H4 (cell line): ENCODE measurements at regions not wholly inside any gene's neighbourhood (a gene's known extent, or its start where the extent isn't known, plus 50 kb on each side); places are given as distances from the start of the nearest gene placed in this dataset.

ENCODE experiments used
- DNase-seq: peaks from one replicate; pipeline ENCODE4 v3.0.0-alpha.2; 2015; ENCODE audit warnings: low spot score

DNA sequence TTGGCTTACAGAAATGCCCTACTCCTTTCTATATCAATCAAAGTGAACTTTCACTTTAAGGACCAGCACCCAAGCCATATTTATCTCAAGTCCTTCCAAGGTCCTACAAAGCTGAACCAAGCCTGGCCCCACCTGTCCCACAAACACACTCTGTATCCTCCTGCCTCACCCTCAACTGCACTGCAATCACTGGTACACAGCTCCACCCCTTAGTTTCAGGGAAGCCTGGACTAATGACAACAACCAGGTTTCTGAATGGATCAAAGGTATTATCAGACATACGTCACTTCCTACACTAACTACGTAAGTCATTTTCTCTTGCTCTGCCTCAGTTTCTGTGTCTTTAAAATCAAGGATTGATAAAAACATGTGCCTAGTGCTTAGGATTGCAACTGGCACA lies 205.6 kb upstream of the HS3ST1 start:
- no peak for DNase-seq

DNA sequence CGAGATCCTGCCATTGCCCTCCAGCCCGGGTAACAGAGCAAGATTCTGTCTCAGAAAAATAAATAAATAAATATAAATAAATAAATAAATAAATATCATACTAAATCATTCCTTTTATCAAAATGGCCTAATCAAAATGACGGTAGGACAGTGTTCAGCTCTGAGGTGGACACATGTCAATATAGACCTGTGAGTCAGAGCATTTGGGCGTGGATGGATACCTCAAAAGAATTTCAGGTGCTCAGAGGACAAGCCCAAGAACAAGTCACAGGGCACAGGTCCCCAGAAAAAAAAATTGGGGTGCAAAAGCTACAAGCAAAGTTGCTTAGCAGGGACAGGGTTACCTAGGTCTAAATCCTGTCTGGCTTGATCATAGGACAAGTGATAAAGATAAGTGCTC lies 204.7 kb upstream of the HS3ST1 start:
- DNase-seq, result no peak

DNA sequence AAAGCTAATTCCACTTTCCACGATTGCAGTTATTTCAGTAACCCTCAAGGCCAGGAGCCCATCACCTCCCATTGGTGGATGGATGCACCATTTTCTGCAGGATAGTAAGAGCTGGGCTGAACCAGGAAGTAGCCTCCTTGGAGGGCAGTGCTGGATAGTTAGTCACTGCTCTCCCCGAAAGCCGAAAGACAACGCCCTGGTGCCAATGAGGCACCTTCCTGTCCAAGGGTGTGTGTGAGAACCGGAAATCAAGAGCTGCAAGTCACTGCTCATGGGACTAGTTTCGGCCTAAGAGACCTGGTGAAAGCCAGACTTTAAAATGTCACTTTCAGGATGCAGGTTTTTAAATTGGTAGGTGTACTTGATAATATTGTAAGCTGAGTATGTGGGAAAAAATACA lies 203.8 kb upstream of the HS3ST1 start:
- no peak for DNase-seq

DNA sequence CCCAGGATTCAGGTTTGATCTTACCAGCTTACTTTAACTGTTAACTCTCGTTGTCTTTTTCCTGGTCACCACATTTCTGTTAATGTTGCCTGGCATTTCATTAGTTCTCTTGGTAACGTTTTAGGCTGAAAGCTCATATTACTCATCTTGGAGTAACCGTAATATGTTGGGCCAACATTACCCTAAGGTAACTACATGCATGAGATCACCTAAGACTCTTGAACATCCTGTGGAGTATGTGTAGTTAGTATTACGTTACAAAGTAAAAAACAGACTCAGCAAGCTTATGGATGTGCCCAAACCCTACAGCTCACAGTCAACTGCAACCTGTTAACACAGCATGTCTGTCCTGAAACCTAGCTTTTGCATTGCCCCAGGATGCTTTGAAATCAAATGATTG lies 203.3 kb upstream of the HS3ST1 start:
- no peak for DNase-seq

DNA sequence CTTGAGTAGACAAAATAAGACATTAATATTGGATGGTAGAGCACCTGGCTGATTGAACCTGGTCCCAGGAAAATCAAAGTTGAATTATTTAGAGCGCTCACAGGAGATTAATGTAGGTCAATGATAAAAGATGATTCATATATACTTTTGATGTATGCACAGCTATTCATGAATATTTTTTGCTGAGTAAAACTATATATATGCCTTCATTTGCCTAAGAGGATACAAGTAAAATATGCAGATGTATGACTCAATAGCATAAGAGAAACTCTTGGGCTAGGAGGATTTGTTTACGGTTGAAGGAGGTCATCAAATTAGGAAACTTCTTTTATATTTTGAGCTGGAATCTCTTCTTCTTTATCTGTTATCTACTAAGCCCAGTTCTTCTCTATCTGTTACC lies 202.7 kb upstream of the HS3ST1 start:
- no peak for DNase-seq

DNA sequence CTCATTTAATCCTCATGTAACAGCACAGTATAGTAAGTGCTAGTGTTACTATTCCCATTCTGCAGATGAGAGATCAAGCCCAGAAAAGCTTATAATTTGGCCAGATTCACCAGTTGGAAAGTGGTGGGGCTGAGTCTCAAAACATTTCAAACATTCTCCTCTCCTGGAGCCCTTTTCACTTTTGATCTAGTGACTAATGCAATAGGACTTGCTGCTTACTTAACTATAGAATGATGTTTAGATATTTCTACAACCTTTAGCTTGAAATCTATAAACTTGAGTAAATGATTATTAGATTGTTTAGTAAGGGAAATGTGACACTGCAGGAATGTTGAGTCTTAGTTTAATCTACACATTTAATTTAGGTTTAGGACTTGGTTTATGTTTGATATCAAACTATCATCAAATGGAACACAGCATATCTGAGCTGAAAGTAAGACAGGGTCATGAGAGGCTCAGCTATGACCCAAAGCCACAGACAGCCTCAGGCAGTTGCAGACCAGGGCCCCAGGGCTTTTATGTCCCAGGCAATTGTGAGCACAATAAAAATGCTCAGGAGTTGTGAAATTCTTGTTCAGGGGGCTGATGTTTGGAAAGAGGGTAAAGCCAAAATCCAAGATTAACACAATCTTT lies 199.5 kb upstream of the HS3ST1 start:
- DNase-seq, result no peak

DNA sequence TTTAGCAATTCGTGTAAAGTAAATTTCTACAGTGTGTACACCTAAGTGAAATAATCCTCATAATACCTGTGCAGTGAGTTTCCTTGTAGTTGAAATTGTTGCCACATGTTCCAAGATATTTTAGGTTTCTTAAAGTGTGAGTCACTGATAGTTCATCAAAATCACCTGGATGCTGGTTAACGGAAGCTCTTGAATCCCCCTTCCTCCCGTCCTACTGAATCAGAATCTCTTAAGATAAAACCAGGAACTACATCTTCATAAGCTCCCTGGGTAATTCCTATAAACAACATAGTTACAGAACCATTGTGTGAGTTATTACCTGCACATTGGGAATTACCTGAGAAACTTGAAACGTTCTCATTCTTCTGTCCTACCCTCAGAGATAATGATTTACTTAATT lies 197.4 kb upstream of the HS3ST1 start:
- DNase-seq, result no peak

DNA sequence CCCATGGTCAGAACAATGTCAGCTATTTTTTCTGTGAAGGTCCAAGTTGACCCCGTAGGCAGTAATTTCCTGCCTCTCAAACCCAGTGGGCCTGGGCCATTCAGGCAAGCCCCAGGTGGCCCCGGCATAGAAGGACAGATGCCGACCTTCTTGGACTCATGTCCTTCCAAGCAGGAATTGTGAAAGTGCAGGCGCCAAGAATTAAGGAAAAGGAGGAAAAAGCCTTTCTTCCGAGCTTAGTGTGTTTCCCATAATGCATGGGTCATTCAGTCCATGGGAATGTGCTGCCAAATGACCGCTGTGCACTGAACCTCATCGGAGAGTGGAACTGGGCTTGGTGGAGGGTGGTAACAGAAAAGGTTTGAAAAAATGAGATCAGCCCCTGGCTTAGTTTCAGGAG lies 196.5 kb upstream of the HS3ST1 start:
- no peak for DNase-seq

DNA sequence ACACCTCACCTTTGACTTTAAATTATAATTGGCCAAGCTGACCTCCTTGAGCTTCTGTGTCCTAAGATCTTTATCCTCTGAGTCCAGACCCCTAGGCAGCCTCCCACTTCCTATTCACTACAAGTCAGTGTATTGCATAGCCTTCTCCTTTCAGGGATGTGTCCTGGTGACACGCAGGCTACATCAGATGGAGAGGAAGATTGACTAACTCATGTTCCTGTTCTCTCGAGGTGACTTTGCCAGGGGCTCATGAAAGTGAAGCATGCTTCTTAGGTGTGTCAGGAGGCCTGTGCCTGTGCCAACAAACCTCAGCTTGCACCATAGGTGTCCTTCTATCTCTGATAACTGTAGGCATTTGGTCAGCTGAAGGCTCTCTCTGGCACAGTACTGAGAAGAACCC lies 195.7 kb upstream of the HS3ST1 start:
- no peak for DNase-seq

DNA sequence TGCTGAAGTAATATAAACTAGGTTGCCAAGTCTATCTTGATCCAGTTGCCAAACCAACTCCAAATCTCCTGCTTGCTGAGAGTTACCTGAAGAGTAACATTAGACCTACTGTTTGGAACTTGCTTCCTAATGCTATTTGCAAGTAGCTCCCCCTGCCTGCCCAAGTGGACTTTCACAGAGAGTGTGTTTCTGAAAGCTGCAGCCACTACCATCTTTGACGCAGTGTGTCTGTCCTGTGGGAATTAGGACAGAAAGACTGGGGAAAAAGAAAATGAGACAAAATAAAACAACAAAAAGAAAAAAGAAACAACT lies 195.0 kb upstream of the HS3ST1 start:
- peak; percentile 39 for DNase-seq

DNA sequence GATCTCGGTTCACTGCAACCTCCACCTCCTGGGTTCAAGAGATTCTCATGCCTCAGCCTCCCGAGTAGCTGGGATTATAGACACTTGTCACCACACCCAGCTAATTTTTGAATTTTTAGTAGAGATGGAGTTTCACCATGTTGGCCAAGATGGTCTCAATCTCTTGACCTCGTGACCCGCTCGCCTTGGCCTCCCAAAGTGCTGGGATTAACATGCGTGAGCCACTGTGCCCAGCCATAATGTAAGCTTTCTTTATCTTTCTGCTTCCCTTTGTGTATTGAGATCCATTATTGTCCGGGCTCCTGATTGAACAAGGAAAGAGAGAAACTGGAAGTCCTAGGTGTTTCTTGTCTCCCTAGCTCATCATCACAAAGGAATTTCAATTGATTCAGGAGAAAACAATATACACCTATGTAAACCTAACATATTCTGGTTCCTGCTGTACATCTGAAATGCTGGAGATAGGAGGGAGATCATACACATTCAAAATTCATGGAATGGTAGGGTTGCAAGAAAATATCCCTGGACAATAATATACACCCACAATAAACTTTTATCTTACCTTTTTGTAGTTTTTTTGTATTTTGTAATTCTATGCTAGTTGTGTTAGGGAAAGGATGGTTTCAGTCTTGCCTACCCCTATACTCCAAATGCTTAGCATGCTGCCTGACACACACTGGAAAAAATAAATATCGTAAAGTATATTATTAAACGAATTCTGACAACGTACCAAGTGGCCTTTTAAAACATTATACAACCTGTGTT lies 194.4 kb upstream of the HS3ST1 start:
- DNase-seq, result no peak

DNA sequence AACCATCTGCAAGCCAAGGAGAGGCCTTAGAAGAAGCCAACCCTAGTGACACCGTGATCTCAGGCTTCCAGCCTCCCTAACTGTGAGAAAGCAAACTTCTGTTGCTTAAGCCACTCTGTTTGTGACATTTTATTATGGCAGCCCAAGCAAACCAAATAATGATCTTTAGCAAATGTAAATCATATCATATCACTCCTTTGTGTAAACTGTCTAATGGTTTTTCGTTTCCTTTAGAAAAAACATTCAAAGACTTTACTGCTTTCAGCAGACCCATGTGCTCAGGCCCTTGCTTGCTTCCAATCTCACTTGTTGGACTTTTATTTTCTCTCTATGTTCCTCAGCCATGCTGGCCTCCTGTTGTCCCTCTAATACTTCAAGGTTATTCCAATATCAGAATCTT lies 192.2 kb upstream of the HS3ST1 start:
- DNase-seq, result no peak

DNA sequence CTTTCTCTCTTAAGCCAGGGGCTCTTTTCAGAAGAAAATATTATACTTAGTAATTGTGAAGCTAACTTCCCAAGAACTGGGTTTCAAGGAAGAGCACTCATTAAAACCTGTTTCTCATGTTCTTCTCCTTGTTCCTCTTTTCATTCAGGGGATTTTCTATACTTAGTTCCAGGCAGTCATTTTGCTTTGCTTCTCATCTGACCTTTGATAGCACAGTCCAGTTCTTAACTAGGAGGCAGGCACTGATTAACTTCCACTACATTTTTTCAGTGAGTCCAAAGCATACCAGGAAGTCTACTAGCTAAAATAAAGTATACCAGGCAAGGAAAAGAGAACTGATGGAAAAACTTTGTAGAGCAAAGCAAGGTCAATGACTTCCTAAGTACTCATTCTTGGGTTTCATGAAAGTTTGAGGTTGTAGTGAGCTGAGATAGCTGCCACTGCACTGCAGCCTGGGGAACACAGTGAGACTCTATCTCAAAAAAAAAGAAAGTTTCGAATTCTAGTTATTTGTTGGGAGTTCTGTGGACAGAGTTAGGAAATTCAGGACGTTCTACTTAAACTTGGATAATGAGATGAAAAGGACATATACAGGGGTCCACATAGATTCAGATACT lies 190.1 kb upstream of the HS3ST1 start:
- no peak for DNase-seq

DNA sequence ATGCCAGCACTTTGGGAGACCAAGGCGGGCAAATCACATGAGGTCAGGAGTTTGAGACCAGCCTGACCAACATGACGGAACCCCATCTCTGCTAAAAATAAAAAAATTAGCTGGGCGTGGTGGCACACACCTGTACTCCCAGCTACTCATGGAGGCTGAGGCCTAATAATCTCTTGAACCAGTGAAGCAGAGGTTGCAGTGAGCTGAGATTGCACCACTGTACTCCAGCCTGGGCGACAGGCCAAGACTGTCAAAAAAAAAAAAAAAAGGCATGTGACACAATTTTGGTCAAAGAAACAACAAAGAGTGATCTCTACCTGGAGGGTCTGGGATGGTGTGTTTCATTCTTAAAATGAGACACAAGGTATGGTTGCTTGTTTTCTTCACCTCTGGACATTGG lies 188.2 kb upstream of the HS3ST1 start:
- no peak for DNase-seq

DNA sequence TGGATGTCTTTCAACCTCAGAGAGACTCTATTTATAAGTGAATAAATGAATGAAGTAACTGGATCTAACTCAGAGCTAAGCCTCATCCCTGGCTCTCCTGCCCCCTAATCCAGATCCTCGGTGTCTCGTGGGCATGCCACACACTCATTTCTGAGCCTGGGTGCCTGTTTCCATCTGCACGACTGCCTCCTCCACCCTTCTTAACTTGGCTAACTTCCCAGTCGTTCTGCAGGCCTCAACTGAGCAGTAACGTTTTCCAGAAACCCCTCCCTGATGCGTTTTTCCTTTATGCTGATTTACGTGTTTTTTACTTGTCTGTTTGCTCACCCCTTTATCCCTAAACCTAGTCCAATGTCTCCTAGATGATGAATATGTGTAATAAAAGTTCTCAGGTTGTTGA lies 186.9 kb upstream of the HS3ST1 start:
- no peak for DNase-seq

DNA sequence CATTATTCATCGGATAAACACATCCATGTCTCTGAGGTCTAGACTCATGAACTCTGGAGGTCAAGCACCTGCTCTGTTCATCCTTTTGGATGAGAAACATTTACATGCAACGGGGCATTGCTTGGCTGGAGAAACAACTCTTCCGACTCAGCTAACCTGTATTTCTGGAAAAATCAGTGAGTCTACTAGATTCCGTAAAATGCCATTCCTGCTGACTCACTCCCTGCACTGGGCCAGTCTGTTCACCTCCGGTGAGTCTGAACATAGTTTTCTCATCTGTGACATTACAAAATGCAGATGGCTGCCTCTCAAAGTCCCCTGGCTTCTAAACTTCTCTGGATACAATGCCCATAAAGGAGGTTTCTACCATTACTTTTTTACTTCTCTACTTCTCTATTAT lies 185.7 kb upstream of the HS3ST1 start:
- peak; percentile 42 for DNase-seq

DNA sequence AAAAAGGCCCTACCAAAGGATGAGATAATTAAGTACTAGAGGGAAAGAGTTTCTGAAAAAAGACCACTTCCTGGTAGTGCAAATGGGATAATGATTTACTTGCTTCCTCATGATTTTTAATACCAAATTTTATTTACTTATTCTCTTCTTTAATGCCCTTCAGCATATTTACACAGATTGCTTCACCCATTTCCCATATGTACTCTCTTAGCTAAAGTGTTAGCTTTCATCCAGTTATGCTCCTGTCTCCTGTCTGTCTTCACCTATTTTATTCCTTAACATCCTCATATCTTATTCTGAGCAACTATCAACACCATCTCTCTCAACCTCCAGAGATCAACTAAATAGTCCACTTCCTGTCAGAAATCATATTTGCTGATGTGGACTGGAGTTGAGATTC lies 183.2 kb upstream of the HS3ST1 start:
- no peak for DNase-seq

DNA sequence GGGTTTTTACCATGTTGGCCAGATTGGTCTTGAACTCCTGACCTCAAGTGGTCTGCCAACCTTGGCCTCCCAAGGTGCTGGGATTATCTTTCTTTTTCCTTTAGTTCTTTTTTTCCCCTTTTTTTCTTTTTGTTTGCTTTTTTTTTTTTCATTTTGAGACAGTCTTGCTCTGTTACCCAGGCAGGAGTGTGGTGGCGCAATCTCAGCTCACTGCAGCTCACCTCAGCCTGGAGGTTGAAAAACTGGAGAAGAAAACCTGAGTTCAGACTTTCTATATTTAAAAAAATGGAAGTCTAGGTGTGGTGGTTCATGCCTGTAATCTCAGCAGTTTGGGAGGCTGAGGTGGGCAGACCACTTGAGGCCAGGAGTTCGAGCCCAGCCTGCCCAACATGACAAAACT lies 181.1 kb upstream of the HS3ST1 start:
- no peak for DNase-seq

DNA sequence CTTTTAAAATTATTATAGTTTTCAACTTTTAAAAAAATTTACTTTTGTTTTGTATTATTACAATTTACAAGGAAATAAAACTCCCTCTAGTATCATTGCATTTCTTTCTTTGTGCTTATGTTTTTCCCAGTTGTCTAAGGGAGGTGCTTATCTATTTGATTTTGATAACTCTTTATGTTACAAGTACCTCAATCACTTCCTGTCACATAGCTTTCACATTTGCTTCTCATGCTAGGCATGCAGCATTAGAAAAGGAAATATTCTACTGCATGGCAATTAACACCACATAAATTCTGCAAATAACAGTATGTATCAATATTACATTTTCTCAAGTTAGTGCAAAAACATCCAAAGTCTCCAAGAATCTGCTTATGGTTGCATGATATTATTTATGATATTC lies 180.3 kb upstream of the HS3ST1 start:
- no peak for DNase-seq

DNA sequence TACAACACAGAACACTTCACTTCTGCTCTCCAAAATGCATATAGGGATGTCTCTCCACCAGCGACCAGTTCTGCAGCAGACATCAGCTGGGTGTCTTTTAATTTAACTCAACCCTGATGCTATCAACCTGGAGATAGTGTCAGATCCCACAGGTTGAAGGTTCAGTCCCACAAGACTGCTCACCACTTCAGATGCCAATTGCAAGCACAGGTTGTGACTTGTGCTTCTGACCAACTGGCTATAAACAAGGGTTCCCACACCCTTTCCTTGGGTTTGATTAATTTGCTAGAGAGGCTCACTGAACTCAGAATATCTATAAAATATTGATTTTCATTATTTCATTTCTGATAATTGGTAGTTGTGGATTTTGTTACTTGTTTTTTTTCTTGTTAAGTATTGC lies 177.4 kb upstream of the HS3ST1 start:
- DNase-seq, result no peak

DNA sequence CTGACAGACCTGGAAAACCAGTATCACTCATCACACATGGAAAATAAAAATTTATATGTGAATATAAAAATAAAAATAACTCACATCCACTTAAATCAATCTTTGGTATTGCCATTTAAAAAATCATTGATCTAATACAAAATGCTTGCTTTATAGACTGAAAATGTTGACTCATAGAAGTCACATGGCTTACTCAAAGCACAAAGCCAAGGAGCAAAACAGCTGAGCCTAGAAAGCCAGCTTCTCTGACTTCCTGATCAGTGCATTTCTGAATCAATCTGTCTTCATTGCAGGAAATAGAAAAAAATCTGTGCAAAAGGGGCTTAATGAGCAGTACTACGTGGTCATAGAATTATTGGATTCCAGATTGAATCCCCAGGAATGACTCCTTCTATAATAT lies 176.9 kb upstream of the HS3ST1 start:
- no peak for DNase-seq

DNA sequence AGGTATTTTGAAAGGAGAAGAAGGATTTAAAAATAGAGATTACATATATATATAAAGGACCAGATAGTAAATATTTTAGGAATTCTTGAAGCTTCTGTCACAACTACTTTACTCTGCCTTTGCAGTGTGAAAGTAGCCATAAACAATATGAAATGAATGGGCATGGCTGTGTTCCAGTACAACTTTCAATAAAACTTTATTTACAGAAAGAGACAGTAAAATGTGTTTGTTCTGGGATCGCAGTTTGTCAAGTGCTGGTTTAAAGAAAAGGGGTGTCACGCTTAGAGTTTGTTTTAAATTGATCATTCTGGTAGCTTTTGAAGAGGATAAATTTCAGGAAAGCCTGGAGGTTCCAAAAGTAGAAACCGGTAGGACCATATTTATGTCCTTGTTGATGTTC lies 176.1 kb upstream of the HS3ST1 start:
- DNase-seq, result no peak

DNA sequence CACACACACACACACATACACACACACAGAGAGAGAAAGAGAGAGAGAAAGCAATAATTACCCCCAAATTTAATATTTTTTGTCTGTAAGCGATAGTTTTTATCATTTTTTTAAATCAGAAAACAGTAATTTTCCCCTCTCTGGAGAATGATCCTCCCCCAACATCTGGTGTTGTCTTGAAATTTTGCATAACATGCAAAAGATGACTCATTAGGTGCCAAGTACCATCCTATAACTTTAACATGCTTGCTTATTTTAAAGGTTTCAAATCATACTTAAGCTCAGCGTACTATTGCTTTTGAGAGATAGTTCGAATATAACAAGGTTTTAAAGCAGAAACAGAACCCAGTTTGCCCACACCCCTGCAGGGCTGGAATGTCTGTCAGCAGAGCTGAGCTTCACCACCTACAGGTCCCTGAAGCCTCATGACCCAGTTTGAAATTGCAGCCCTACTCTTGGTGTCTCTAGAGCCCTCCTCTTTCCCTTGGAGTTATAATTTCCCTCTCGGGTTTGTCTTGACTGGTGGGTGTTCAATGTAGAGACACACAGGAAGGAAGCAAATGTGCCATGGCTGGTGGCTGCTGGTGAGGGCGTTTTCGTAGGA lies 175.0 kb upstream of the HS3ST1 start:
- no peak for DNase-seq
